Heart right ventricle (tissue), 16 donors: ENCODE measurements at regions not wholly inside any gene's neighbourhood (a gene's known extent, or its start where the extent isn't known, plus 50 kb on each side); places are given as distances from the start of the nearest gene placed in this dataset.

Experiments
- ATAC-seq, 8 donors: fragments of 200-7000 bp; cut with Tn5 transposase; one replicate each; pipeline ENCODE4 v1.9.1; 2020; ENCODE audit warnings: mild to moderate bottlenecking in 8 of 8, moderate library complexity in 8 of 8, moderate number of reproducible peaks in 1 of 8
- DNase-seq, 2 donors: peaks; one replicate each; pipeline ENCODE4 v3.0.0-alpha.2; 2020
- H3K27ac ChIP-seq, 10 donors: fragments of 200-600 bp; sonication (generic) in 2 of 10; one replicate each; pipeline versions ENCODE4 v1.5.0 to v1.8.0; 2020 to 2022; ENCODE audit warnings: mild to moderate bottlenecking in 3 of 10
- H3K27me3 ChIP-seq, 7 donors: fragments of 200-600 bp; one replicate each; pipeline ENCODE4 v1.8.0; 2021 to 2022; ENCODE audit warnings: mild to moderate bottlenecking in 2 of 7
- H3K36me3 ChIP-seq, 9 donors: fragments of 200-600 bp; sonication (generic) in 1 of 9; one replicate each; pipeline versions ENCODE4 v1.5.0 to v1.8.0; 2020 to 2022; ENCODE audit warnings: mild to moderate bottlenecking in 2 of 9
- H3K4me1 ChIP-seq, 9 donors: fragments of 200-600 bp; sonication (generic) in 1 of 9; one replicate each; pipeline versions ENCODE4 v1.5.0 to v1.8.0; 2020 to 2022; ENCODE audit warnings: mild to moderate bottlenecking in 4 of 9
- H3K4me3 ChIP-seq, 10 donors: fragments of 200-600 bp; sonication (generic) in 2 of 10; one replicate each; pipeline versions ENCODE4 v1.5.0 to v1.8.0; 2020 to 2022; ENCODE audit warnings: mild to moderate bottlenecking in 7 of 10, moderate library complexity in 2 of 10
- H3K9me3 ChIP-seq, 11 donors: fragments of 200-600 bp in 10 of 11; sonication (generic) in 2 of 11; one replicate each; pipeline versions ENCODE4 v1.5.0 to v1.8.0; 2013 to 2022; ENCODE audit warnings: mild to moderate bottlenecking in 2 of 11, control low read depth in 1 of 11, moderate library complexity in 1 of 11
- WGBS, 2 donors: extraction: QIAGEN DNeasy Blood & Tissue Kit; methylation state at CpG; one replicate each; pipeline ENCODE4 v1.1.7; 2013; ENCODE audit warnings: inconsistent platforms in 1 of 2; 5-methylcytosine and 5-hydroxymethylcytosine counted together
- intact Hi-C, 10 donors: fragments of 100-400 bp; cut with DNase I; formaldehyde crosslinking; loops; one replicate each; pipeline versions ENCODE4 v1.11.1 to v1.14.2; 2022
- TF ChIP-seq, protein P1 (sequence below), 9 donors: fragments of 200-600 bp; sonication (generic) in 2 of 9; IDR thresholded peaks; one replicate each; pipeline versions ENCODE4 v1.5.0 to v1.8.0; 2021 to 2022; ENCODE audit warnings: antibody characterized with exemption in 9 of 9, mild to moderate bottlenecking in 5 of 9, moderate library complexity in 1 of 9
- donor health status: Arrhythmogenic right ventricular cardiomyopathy.
- donor health status: ischemic (EF 13 %, LVEDD 7.1; RV severe dilation, severe dysfunction).
- donor health status: healthy with polysubstance abuse.
- donor health status: DM: no; HTN: yes; CAD: no.
- donor health status: DM: no; HTN: no; CAD: no.
- donor health status: ischemic (EF 25% LVEDD 6.9; RV normal size, moderate dysfunction).
- donor health status: ischemic (EF 25% LVEDD 5.7; RV mildly dilated, moderate dysfunction).
- donor health status: healthy.
- donor health status: DM: yes; HTN: yes; CAD: no.
- donor health status: Ischemic cardiomyopathy.
- donor health status: ischemic (EF 35%, LVEDD 5.7; RV mildly dilated, moderate dysfunction).
- donor health status: nonischemic (EF 11% LVEDD 7.7; RV severe dilation, severe dysfunction).
- donor health status: DM: yes; HTN: yes; CAD: no.
- donor health status: PGD.
- donor health status: ischemic (EF 29% LVEDD 5.4; RV normal size, mild dysfunction).
- donor health status: nonischemic (EF 23%, LVEDD 6.1; RV moderate dilation, normal function).

DNA sequence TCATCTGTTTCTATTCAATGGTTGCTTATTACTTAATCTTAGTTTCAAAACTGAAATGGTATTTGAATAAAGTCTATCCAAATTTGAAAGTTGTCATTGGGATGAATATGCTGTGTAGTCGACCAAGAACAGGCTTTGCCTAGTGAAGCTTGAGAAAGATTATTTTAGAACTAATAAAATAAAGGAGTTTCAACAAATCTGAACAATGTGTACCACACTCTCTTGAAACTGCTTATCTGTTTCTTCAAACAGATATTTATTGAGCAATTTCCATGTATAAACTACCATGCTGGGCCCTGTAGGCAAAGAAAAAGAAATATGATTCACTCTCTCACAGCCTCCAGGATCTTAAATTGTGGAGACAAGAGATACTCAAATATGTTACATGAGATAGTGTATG, 174.4 kb downstream of the OGFRL1 start:
- DNase-seq (no peak), ATAC-seq (no peak)
- TF ChIP-seq, protein P1, sequence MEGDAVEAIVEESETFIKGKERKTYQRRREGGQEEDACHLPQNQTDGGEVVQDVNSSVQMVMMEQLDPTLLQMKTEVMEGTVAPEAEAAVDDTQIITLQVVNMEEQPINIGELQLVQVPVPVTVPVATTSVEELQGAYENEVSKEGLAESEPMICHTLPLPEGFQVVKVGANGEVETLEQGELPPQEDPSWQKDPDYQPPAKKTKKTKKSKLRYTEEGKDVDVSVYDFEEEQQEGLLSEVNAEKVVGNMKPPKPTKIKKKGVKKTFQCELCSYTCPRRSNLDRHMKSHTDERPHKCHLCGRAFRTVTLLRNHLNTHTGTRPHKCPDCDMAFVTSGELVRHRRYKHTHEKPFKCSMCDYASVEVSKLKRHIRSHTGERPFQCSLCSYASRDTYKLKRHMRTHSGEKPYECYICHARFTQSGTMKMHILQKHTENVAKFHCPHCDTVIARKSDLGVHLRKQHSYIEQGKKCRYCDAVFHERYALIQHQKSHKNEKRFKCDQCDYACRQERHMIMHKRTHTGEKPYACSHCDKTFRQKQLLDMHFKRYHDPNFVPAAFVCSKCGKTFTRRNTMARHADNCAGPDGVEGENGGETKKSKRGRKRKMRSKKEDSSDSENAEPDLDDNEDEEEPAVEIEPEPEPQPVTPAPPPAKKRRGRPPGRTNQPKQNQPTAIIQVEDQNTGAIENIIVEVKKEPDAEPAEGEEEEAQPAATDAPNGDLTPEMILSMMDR (IDR thresholded peaks at IDR 0.05) = no peak
- H3K4me1 ChIP-seq = no peaks in the 10 kb centered on the region
- 85 to 88% methylated on average over 1 of the region's 1 CpG for WGBS, 2 donors
- intact Hi-C loops = no loop called here
- H3K27ac ChIP-seq = no peak overlapping the region
- H3K4me3 ChIP-seq = no peak overlapping the region
- peaks cover 0 to 27% (median 8%) of the 10 kb centered on the region in 11 donors for H3K9me3 ChIP-seq
- H3K27me3 ChIP-seq = no peaks in the 10 kb centered on the region
- H3K36me3 ChIP-seq = no peaks in the 10 kb centered on the region

DNA sequence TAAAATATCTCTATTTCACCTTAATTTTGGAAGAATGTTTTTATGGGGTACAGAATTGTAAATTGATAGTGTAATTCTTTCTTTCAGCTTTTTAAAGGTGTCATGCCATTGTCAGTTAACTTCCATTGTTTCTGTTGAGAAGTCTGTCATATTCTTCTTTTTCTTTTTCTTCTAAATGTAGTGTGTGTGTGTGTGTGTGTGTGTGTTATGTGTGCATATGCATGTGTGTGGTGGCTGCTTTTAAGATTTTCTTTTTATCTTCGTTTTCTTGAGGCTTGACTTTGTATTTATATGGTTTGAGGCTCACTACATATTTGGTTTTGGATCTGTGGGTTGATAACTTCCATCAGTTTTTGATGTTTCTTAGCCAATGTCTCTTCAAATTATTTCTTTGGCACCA, 176.5 kb downstream of the OGFRL1 start:
- Histone ChIP-seq H3K27ac (no peak overlapping the region), H3K4me1 (no peaks in the 10 kb centered on the region), H3K4me3 (no peak overlapping the region), H3K27me3 (no peaks in the 10 kb centered on the region), H3K9me3 (peaks cover 0 to 27% (median 8%) of the 10 kb centered on the region in 11 donors), H3K36me3 (no peaks in the 10 kb centered on the region)
- intact Hi-C loops = no loop called here
- 39 to 60% methylated on average over 1 of the region's 1 CpG for WGBS, 2 donors
- ATAC-seq (no peak), DNase-seq (no peak)
- TF ChIP-seq, protein P1 (IDR thresholded peaks at IDR 0.05) = no peak

DNA sequence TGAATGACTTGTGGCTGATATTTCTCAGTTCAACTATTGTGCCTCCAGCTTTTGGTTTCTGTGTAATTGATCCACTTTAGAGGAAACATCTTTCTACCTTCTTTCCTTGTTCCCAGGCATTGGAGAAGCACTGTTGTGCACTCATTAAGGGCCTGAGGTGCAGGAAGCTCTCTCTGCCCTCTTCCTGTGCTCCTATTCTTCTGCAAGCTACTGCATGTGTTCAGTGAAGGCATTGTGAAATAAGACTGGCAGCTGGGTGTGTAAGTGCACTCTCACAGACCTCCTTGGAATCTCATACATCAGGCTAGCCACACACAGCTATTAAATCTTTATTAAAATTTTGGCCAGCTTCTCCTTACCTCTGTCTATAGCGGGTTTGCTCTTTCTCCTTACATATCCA, 177.8 kb downstream of the OGFRL1 start:
- H3K36me3 ChIP-seq = no peaks in the 10 kb centered on the region
- intact Hi-C loops = no loop called here
- DNase-seq = no peak
- WGBS, 2 donors = 100% methylated on average over 1 of the region's 1 CpG
- H3K27me3 ChIP-seq = no peaks in the 10 kb centered on the region
- peaks cover 0 to 27% (median 8%) of the 10 kb centered on the region in 11 donors for H3K9me3 ChIP-seq
- ATAC-seq = no peak
- no peaks in the 10 kb centered on the region for H3K4me1 ChIP-seq
- H3K4me3 ChIP-seq = no peak overlapping the region
- TF ChIP-seq, protein P1 (IDR thresholded peaks at IDR 0.05) = no peak
- H3K27ac ChIP-seq = no peak overlapping the region

DNA sequence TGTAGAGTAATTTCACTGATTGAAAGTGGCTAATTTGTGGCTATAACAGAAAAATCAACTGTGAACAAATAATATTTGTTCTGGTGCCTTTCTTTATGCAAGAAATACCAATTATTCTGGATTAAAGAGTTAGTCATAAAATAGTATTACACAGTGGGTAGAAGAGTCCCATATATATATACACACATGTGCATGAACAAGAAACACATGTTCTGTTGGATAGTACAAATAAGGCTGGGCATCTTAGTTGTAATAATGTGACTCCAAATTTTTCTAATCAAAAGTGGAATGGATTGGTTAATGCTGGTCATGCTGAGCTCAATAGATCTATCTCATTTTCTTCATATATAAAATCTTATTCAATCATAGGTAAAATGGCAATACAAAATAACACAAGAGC, 179.4 kb downstream of the OGFRL1 start:
- H3K4me1 ChIP-seq = no peaks in the 10 kb centered on the region
- no peak overlapping the region for H3K27ac ChIP-seq
- intact Hi-C loops = no loop called here
- H3K9me3 ChIP-seq = peaks cover 0 to 27% (median 8%) of the 10 kb centered on the region in 11 donors
- DNase-seq (no peak), ATAC-seq (no peak)
- no peaks in the 10 kb centered on the region for H3K27me3 ChIP-seq
- no peaks in the 10 kb centered on the region for H3K36me3 ChIP-seq
- no peak overlapping the region for H3K4me3 ChIP-seq
- TF ChIP-seq, protein P1 (IDR thresholded peaks at IDR 0.05) = no peak
